Thoracic aorta (tissue), 2 donors: ENCODE measurements at regions not wholly inside any gene's neighbourhood (a gene's known extent, or its start where the extent isn't known, plus 50 kb on each side); places are given as distances from the start of the nearest gene placed in this dataset.

Source experiments
- ATAC-seq: fragments of 150-250 bp; one replicate; pipeline ENCODE4 v1.8.0; 2017; ENCODE audit warnings: low read depth; ENCODE audit not compliant: insufficient number of reproducible peaks, low FRiP score
- DNase-seq: peaks from one replicate; pipeline ENCODE4 v3.0.0-alpha.2; 2020; ENCODE audit warnings: low spot score
- H3K27ac ChIP-seq, 2 donors: fragments of 200-600 bp; sonication (generic); 1 replicate in 1 of 2; 2 replicates in 1 of 2; pipeline ENCODE4 v1.5.1; 2016; ENCODE audit warnings: mild to moderate bottlenecking in 2 of 2, moderate library complexity in 2 of 2
- H3K27me3 ChIP-seq: fragments of 200-600 bp; sonication (generic); replicated peaks from 2 replicates; pipeline ENCODE4 v1.6.0; 2016; ENCODE audit warnings: mild to moderate bottlenecking; ENCODE audit not compliant: insufficient read depth
- H3K36me3 ChIP-seq: fragments of 200-600 bp; sonication (generic); one replicate; pipeline ENCODE4 v1.5.1; 2016
- H3K4me1 ChIP-seq, 2 donors: fragments of 200-600 bp; sonication (generic); 1 replicate in 1 of 2; 2 replicates in 1 of 2; pipeline versions ENCODE4 v1.5.1 to v1.6.0; 2016; ENCODE audit warnings: low read depth in 2 of 2, mild to moderate bottlenecking in 1 of 2; ENCODE audit not compliant: control insufficient read depth in 1 of 2
- H3K4me3 ChIP-seq: fragments of 200-600 bp; sonication (generic); 2 replicates; pipeline ENCODE4 v1.5.1; 2016; ENCODE audit warnings: mild to moderate bottlenecking
- H3K9me3 ChIP-seq: fragments of 200-600 bp; sonication (generic); 2 replicates; pipeline ENCODE4 v1.5.1; 2016
- CTCF ChIP-seq: fragments of 200-600 bp; sonication (generic); IDR thresholded peaks from one replicate; pipeline ENCODE4 v1.5.1; 2019; ENCODE audit warnings: antibody characterized with exemption

- TF ChIP-seq CTCF, result no peak
- ATAC-seq (no peak), DNase-seq (no peak)
- Histone ChIP-seq H3K27me3 (no peaks in the 10 kb centered on the region), H3K4me1 (no peaks in the 10 kb centered on the region), H3K27ac (no peak overlapping the region), H3K9me3 (peaks cover 23% of the 10 kb centered on the region), H3K36me3 (no peaks in the 10 kb centered on the region), H3K4me3 (no peak overlapping the region)
These were observed 453.3 kb upstream of the NRSN1 start for GRCh38 chr6:23672737-23673136.

GRCh38 chr6:23678626-23679025 lies 447.4 kb upstream of the NRSN1 start:
- no peak for TF ChIP-seq CTCF
- ATAC-seq, result no peak
- Histone ChIP-seq H3K27ac (no peak overlapping the region), H3K4me3 (no peak overlapping the region), H3K9me3 (peaks cover 6% of the 10 kb centered on the region), H3K27me3 (no peaks in the 10 kb centered on the region), H3K4me1 (no peaks in the 10 kb centered on the region), H3K36me3 (no peaks in the 10 kb centered on the region)
- no peak for DNase-seq

GRCh38 chr6:23681743-23682142 lies 444.3 kb upstream of the NRSN1 start:
- H3K27ac ChIP-seq, result no peak overlapping the region
- no peaks in the 10 kb centered on the region for H3K27me3 ChIP-seq
- DNase-seq (no peak), ATAC-seq (no peak)
- no peak overlapping the region for H3K4me3 ChIP-seq
- no peaks in the 10 kb centered on the region for H3K4me1 ChIP-seq
- no peak for TF ChIP-seq CTCF
- no peaks in the 10 kb centered on the region for H3K9me3 ChIP-seq
- no peaks in the 10 kb centered on the region for H3K36me3 ChIP-seq

GRCh38 chr6:23688650-23689049 lies 437.4 kb upstream of the NRSN1 start:
- Histone ChIP-seq H3K4me1 (peaks cover 4 to 11% of the 10 kb centered on the region in 2 donors), H3K4me3 (peak overlapping the region; percentile 36), H3K36me3 (no peaks in the 10 kb centered on the region), H3K9me3 (no peaks in the 10 kb centered on the region), H3K27me3 (no peaks in the 10 kb centered on the region), H3K27ac (no peak overlapping the region)
- DNase-seq (no peak), ATAC-seq (no peak)
- no peak for TF ChIP-seq CTCF

- H3K4me3 ChIP-seq, result no peak overlapping the region
- H3K36me3 ChIP-seq, result no peaks in the 10 kb centered on the region
- DNase-seq, result no peak
- no peaks in the 10 kb centered on the region for H3K9me3 ChIP-seq
- H3K27ac ChIP-seq, result no peak overlapping the region
- H3K4me1 ChIP-seq, result peaks cover 4 to 11% of the 10 kb centered on the region in 2 donors
- ATAC-seq, result no peak
- no peak for TF ChIP-seq CTCF
- H3K27me3 ChIP-seq, result no peaks in the 10 kb centered on the region
These were observed 435.5 kb upstream of the NRSN1 start for GRCh38 chr6:23690453-23691049.
